GM10266 (cell line): ENCODE measurements at regions not wholly inside any gene's neighbourhood (a gene's known extent, or its start where the extent isn't known, plus 50 kb on each side); places are given as distances from the start of the nearest gene placed in this dataset.

Experiments used
- DNase-seq: peaks from one replicate; pipeline ENCODE4 v3.0.0; 2012; ENCODE audit errors: extremely low spot score
- TF ChIP-seq, protein P1 (sequence below): IDR thresholded peaks from 2 replicates; pipeline ENCODE4 v1.5.1; 2012; ENCODE audit warnings: mild to moderate bottlenecking, low read depth; ENCODE audit not compliant: control insufficient read depth, insufficient read depth; ENCODE audit errors: missing control alignments

GRCh38 chr4:167713756-167714155 lies 378.6 kb upstream of the ANXA10 start:
- no peak for DNase-seq
- TF ChIP-seq, protein P1, sequence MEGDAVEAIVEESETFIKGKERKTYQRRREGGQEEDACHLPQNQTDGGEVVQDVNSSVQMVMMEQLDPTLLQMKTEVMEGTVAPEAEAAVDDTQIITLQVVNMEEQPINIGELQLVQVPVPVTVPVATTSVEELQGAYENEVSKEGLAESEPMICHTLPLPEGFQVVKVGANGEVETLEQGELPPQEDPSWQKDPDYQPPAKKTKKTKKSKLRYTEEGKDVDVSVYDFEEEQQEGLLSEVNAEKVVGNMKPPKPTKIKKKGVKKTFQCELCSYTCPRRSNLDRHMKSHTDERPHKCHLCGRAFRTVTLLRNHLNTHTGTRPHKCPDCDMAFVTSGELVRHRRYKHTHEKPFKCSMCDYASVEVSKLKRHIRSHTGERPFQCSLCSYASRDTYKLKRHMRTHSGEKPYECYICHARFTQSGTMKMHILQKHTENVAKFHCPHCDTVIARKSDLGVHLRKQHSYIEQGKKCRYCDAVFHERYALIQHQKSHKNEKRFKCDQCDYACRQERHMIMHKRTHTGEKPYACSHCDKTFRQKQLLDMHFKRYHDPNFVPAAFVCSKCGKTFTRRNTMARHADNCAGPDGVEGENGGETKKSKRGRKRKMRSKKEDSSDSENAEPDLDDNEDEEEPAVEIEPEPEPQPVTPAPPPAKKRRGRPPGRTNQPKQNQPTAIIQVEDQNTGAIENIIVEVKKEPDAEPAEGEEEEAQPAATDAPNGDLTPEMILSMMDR: no peak

DNA sequence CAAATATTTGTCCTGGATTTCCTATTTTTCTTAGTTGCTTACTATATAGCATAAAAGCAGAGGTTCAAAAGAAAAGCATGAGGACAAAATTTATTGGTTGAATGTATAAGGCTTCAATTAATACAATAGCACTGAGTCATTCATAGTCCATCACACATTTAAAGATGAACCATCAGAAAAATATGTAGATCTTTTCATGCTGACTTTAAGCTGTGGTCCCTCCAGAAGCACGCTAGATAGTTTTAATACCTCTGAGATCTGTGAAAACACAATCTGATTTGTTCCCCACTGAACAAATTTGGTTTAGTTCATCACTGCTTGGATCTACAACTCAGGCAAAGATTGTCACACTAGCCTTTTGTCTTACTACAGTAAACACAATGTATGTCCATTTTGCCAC lies 377.2 kb upstream of the ANXA10 start:
- TF ChIP-seq, protein P1: no peak
- DNase-seq: no peak

- TF ChIP-seq, protein P1: no peak
- no peak for DNase-seq
These were observed 374.8 kb upstream of the ANXA10 start for GRCh38 chr4:167717495-167717894.

DNA sequence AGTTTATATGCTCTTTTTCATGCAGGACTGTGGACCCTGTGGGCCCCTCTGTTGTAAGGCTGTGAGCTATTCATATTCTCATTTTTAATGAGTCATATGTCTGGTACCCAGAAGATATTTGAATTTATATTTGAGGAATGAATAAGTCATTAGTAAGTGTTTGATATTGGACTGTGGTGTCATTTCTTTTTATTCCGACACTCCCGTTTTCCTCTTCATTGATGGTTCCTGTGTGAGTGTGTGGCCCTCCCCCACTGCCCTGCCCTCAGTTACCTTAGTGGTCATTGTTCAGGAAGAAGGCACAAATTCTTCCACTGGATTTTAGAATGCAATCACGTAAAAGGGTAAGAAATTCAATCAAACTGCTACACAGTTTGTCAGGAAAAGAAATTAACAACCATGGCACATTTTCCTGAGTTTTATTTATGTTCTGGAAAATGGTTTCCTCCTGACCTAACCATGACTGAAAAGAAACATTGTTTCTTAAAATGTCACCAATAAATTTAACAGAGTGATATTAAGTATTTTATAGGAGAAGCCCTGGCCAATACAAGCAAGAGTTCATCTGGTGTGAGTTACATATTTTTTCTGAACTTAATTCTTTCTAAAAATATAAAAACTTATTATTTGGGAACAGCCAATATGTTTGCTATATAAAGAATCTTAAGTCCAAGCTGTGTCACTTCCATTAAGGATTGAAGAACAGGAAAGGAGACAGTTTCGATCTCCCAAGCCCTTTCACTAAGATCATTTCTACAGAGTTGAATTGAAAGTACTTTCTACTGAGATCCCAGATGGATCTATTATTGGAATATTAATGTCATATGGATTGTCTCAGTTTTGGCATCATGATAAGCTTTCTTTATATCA lies 370.5 kb upstream of the ANXA10 start:
- TF ChIP-seq, protein P1: no peak
- DNase-seq: no peak

DNA sequence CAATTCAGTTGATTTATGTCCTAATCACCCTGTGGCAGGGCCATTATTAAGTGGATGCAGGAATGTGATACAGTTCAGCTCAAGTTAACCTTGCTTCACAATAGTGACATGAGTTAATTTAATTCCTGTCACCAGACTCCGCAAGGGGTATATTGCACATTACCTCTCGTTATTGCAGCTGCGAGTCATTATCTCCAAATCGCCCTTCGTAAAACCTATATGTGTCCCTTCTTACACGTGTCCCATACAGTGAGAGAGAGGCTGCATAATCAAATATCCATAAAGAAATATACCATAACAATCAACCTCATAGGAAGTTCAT lies 369.9 kb upstream of the ANXA10 start:
- TF ChIP-seq, protein P1: no peak
- no peak for DNase-seq

DNA sequence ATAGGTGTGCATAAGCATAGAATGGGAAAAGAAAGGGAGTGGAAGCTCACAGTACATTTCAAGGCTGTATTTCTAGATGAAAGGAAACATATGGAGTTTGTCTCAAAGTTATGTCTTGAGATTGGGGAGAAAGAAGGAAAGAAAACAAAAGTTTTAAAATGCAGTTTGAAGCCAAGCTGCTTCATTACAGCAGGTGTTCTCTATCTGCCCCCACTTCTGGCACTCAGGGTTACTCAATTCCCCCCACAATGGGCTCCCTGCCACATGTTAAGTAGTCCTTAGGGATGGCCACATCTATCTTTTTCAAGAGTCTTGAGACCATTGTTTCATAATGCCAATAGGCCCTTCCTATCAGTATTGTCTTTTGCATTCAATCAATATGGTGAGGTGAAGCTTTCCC lies 367.4 kb upstream of the ANXA10 start:
- no peak for DNase-seq
- TF ChIP-seq, protein P1: no peak

DNA sequence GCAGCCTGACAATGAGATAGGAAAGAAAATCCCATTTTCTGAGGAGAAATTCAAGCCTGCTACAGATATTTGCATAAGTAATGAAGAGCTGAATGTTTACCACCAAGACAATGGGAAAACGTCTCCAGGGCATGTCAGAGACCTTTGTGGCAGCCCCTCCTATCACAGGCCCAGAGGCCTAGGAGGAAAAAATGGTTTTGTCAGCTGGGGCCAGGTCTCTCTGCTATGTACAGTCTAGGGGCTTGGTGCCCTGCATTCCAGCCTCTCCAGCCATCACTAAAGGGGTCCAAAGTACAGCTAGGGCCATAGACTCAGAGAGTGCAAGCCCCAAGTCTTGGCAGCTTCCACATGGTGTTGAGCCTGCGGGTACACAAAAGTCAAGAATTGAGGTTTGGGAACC lies 361.6 kb upstream of the ANXA10 start:
- no peak for DNase-seq

More for the DNA sequence above, 361.6 kb upstream of the ANXA10 start:
- TF ChIP-seq, protein P1: no peak
